Activated CD8-positive, alpha-beta memory T cell treated with anti-CD3 and anti-CD28 coated beads for 48 hours (primary cell): ENCODE measurements at regions not wholly inside any gene's neighbourhood (a gene's known extent, or its start where the extent isn't known, plus 50 kb on each side); places are given as distances from the start of the nearest gene placed in this dataset.
"Not testable (repeated sequence)": the region's sequence is repeated elsewhere in the genome, so short reads cannot be mapped to it uniquely, and the experiment has no call there.

Experiments used
- DNase-seq, 3 experiments: peaks; one replicate each; pipeline ENCODE4 v3.0.0-alpha.2; 2020; ENCODE audit warnings: low read depth in 2 of 3, low spot score in 2 of 3

DNA sequence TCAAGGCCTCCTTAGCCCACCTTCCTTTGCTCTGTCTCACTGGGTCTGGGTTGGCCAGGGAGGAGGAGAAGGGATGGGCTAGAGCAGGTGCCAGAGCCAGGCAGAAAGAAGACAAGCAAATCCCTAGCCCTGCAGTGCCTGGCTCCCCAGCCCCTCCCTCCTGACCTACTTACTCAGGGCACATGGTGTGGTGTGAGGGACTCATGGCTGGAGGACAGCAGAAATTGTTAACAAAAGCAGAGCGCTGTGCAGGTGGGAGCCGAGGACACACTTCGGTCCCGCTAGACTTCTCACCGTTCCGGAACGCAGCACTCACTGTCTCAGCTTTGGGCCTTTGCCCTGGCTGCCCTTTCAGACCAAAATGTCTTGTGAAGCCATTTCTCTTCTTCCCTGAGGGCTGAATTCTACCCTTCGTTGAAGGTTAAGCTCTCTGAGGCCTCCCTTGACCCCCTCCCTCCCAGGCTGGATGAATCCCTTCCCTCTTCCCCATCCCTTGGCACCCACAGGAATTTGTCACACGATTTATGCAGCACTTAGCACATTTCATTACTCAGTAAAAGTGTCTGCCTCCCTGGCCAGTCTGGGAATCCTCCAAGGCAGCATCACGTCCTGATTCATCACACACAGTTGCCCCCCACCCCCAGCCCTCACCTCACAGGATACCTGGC, 263.9 kb upstream of the TRPC7 start:
- no peak for DNase-seq

DNA sequence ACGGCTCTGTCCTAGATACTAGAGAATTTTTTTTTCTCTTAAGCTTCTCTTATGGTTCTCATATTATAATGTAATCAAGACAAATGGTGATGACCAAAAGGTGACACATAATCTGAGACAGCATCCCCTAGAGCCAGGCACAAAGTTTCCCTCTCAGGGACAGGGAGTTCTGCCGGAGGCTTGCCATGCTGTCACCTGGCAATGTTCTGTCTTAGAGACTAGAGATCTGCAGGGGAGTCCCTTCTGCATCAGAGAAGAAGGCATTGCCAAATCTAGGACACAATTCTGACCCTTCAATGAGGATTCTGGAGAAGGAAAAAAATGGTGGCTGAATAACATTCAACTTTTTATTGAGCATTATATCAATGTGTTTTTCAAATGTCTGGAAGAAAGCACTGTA, 261.2 kb upstream of the TRPC7 start:
- DNase-seq, result no peak

DNA sequence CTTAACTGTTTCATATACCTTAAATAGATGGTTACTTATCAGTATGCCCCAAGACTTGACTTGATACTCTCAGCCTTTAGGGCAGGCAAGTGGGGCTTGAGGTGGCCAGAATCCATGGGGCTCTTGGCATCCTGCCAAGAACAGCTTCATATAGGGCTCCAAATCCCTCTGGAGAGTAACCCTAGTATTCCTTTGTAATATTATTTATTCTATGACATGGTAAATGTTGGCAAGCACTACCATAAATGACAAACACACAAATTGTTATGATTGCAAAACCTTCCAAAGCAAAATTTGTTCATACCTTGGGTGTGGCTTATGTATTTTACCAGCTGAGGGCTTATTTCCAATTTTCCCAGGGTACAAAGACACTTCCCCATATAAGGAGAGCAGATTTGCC, 257.4 kb upstream of the TRPC7 start:
- DNase-seq, result no peak

DNA sequence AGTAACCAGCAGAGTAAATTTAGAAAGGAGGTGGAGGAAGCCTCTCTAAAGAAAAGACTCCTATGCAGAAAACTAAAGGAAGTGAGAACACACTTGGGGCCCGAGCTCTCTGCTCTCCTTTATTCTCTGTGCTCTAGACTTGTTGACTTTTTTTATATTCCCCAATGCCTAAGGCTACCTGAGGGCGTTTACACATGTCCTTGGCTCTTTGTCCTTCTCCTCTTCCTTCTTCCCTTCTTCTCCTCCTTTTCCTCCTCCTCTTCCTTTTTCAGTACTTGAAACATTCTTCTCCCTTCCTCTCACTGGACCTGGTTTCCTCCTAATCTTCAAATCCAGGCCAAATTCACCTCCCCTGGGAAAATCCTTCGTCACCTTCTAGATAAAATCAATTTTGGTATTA, 256.4 kb upstream of the TRPC7 start:
- DNase-seq, result no peak

DNA sequence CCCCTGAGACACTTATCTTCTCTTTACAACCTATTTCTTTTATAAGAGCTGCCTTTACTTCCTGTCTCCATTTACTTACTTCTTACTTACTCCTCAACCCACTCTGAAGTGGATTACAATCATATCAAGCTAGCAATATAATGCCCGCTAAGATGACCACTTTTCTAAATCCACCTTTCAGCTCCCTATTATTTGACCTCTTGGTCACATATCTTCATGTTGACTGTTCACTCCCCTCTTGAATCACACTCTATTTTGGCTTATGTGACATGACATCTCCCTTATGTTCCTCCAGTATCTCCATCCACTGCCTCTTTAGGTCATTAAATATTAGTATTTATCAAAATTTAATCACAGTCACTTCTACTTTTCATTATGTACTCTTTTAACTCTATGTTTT, 255.3 kb upstream of the TRPC7 start:
- DNase-seq, result no peak

DNA sequence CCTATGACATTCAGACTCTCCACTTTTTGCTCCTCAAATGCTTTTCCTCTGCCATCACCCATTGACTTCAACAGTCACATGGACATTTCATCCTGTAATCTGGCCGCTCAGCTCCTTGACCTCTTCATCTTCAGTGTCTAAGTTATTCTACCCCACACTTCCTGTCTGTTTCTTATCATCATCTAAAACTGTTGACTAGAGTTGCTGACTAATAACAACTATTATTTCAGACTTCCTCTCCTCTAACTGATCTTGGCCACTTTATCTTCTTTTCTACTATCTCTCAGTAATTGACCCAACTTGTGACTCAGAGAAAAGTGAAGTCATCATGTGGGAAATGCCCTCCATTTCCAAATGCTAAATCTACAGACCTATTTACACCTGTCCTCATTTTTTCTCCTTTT, 254.7 kb upstream of the TRPC7 start:
- no peak for DNase-seq

DNA sequence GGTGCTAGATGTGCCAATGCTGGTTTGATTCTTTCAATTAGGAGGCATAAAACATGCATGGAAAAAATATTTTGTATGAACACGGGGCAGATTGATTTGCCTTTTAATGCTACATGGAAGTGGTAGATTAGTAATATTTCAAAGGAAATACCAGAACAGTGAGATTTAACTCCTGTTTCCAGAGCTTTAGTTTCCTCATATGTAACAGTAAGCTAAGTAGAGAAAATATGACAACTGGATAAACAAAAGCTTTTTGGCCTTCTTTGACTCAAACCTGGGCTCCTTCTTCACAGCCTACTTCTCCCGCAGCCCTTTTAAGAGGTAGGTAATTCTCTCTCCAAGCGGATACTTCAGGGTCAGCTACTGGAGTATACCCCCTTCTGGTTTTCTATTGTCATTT, 254.2 kb upstream of the TRPC7 start:
- DNase-seq, result no peak

DNA sequence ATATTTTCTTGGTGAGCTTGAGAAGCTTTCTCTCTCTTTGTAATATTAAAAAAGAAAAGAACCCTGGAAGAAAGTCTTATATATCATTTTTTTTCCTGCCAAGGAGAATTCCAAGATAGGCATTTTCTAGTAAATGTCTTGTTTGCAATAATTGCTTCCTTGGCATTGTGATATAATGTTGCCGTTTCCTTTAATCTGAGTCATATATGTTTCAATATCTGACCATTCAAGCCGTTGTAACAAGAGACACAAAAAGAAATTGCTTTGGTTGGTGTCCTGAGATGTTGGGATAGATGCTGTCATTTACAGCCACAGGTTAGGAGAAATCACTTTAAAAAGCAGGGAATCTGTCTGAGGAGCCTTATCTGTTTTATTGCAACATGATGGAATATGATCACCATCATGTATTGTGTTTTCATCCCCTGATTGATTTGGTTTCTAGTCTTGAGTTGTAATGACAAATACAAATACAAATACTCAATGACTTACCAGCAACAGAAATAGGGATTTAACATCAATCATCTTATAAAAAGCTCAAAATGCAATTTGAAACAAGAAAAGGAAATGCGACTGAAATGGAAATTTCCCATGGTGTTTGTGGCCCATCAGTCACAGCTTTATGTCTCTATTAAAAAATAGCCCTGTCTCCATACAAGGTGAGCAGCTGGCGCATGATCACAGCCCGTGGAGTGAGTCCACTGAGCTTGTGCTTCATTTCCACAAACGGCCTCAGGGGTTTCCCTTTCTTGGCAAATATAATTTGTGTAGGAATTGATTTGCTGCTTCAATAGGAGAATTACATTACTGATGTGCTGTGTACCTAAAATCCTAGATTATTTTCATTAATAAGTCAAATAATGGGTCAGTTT, 250.1 kb upstream of the TRPC7 start:
- DNase-seq, result no peak

DNA sequence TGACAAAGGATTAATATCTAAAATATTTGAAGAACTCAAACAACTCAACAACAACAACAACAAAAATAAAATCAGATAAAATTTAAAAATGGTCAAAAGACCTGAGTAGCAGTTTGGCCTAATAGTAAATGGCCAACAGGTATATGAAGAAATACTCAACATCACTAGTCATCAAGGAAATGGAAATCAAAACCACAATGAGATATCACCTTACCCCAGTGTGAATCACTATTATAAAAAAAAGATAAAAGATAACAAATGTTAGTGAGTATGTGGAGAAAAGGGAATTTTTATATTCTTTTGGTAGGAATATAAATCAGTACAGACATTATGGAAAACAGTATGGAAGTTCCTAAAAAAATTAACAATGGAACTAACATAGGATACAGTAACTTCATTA, 247.9 kb upstream of the TRPC7 start:
- DNase-seq, result no peak

DNA sequence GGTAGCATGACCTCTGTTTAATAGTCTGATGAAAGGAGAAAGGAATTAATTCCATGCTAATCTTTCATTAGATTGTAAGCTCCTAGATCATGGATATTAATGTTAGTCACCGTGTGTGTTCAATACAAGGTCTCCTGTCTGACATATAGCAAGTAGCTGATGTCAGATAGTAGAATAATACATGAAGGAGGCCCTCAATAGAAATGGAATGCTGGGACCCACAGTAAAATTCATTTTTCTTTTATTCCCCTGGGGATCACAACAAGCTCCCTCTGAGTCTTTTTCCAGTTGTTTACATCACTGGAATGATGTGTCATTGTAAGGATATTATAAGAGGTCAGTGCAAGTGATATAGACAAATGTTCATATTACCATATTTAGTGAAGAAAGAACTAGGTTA, 240.3 kb upstream of the TRPC7 start:
- DNase-seq, result no peak

DNA sequence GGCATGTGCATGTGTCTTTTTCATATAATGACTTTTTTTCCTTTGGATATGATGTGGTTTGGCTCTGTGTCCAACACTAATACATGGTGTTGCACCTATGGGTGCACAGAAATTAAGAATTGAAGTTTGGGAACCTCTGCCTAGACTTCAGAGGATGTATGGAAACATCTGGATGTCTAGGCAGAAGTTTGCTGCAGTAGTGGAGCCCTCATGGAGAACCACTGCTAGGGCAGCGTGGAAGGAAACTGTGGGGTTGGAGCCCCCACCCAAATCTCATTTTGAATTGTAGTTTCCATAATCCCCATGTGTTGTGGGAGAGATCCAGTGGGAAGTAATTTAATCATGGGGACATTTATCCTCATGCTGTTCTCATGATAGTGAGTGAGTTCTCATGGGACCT, 235.0 kb upstream of the TRPC7 start:
- no peak for DNase-seq

DNA sequence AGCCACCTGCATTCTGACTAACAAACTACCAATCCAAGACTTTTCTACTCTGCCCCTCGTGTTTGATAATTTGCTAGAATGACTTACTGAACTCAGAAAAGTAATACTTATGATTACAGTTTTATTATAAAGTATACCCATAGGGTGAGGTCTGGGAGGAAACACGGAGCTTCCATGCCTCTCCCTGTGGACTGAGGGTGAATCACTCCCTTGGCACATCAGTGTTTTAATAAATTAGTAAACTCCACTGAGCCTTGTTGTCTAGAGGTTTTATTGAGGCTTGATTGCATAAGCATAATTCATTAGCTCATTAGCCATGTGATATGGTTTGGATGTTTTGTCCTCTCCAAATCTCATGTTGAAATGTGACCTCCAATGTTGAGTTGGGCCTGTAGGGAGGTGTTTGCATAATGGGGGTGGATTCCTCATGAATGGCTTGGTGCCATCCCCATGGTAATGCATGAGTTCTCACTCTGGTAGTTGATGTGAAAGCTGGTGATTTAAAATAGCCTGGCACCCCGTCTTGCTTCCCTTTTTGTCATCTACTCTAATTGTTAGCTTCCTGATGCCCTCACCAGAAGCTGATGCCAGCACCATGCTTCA, 233.6 kb upstream of the TRPC7 start:
- no peak for DNase-seq

DNA sequence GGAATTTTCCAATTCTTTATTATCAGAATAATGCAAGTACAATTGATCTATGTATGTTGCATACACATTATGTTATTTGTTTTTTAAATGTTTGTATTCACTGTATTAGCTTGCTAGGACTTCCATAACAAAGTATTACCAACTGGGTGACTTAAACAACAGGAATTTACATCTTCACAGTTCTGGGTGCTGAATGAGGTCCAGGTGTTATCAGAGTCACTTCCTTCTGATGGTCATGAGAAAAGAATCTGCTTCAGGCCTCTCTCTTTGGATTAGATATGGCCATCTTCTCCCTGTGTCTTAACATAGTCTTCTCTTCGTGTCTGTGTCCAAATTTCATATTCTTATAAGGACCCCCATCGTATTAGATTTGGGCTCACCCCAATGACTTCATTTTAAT, 229.1 kb upstream of the TRPC7 start:
- no peak for DNase-seq

DNA sequence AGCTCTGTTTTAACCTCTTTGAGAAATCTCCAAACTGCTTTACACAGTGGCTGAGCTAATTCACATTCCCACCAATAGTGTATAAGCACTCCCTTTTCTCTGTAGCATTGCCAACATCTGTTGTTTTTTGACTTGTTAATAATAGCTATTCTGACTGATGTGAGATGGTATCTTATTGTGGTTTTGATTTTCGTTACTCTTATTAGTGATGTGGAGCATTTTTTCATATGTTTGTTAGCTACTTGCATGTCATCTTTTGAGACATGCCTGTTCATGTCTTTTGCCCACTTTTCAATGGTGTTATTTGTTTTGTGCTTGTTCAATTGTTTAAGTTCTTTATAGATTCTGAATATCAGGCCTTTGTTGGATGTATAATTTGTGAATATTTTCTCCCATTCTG, 225.2 kb upstream of the TRPC7 start:
- no peak for DNase-seq

DNA sequence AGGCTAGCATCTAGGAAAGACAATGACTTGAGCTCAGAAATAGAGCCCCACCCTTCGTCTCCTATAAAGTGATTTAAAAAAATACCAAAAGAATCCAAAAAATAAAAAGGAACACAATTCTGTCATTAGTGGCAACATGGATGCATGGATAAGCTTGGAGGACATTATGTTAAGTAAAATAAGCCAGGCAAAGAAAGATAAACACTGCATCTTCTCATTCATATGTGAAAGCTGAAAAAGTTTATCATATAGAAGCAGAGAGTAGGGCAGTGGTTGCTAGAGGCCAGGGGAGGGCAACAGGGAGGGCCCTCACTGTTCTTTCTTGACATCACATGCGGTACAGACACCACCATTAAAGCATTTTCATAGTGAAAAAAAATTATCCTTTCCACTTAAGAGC, 220.9 kb upstream of the TRPC7 start:
- no peak for DNase-seq

DNA sequence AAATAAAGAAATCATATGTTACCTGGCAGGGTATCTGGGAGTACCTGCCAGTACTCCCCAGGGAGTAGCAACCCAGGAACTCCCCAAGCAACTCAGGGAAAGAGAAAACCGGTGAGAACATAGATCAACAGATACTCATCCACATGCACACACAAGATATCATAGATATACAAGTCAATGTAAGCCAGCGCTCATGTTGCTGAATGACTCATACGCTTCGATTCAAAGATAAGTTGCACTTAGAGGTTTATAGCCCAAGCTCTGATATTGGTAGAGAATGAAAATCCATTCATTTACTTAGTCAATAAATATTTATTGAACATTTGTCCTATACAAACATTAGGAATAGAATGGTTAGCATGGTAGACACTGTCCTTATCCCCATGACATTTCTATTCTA, 219.1 kb upstream of the TRPC7 start:
- no peak for DNase-seq

DNA sequence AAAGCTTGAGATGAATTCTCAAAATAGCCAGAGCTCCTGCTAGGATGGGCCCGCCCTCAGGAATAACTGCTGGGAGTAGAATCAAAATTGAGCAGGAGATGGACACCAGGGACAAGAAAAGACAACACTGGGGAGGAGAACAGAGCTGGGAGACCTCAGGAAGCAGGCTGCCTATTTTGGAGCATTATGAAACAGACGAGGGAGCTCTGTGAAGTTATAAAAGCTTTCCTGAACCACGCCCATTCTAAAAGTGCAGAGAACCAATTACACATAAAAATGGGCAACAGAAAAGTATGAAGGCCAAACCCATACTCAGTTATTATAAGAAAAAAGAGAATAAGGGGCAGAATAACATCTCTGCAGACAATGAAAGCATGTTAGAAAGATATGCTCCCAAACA, 213.9 kb upstream of the TRPC7 start:
- no peak for DNase-seq

DNA sequence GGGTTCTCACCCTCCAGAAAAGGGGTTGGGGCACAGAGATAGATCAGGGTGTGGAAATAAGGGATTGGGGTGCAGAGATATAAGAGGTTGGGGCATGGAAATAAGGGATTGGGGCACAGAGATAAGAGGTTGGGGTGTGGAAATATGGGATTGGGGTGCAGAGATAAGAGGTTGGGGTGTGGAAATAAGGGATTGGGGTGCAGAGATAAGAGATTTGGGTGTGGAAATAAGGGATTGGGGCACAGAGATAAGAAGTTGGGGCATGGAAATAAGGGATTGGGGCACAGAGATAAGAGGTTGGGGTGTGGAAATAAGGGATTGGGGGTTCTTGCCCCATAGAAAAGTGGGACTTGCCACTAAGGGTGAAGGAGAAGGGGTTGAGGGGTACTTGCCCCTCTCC, 204.5 kb upstream of the TRPC7 start:
- DNase-seq, result not testable (repeated sequence)

DNA sequence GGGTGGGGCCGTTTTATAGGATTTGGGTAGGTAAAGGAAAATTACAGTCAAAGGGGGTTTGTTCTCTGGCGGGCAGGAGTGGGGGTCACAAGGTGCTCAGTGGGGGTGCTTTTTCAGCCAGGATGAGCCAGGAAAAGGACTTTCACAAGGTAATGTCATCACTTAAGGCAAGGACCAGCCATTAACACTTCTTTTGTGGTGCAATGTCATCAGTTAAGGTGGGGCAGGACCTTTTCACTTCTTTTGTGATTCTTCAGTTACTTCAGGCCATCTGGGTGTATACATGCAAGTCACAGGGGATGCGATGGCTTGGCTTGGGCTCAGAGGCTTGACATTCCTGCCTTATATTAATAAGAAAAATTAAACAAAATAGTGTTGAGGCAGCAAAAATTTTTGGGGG, 200.1 kb upstream of the TRPC7 start:
- DNase-seq, result not testable (repeated sequence)

DNA sequence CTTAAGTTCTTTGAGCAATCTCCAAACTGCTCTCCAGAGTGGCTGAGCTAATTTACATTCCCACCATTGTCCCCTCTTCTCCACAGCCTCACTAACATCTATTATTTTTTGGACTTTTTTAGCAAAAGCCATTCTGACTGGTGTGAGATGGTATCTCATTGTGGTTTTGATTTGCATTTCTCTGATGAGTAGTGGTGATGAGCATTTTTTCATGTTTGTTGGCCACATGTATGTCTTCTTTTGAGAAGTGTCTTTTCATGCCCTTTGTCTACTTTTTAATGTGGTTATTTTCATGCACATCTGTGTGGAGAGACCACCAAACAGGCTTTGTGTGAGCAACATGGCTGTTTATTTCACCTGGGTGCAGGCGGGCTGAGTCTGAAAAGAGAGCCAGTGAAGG, 199.7 kb upstream of the TRPC7 start:
- not testable (repeated sequence) for DNase-seq

DNA sequence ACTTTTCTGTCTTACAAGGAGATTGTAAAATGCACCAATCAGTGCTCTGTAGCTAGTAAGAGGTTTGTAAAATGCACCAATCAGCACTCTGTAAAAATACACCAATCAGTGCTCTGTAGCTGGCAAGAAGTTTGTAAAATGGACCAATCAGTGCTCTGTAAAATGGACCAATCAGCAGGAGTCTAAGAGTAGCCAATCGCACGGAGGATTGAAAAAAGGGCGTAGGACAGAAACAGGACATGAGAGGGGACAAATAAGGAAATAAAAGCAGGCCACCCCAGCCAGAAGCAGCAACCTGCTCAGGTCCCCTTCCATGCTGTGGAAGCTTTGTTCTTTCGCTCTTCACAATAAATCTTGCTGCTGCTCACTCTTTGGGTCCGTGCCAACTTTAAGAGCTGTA, 199.1 kb upstream of the TRPC7 start:
- DNase-seq, result not testable (repeated sequence)

DNA sequence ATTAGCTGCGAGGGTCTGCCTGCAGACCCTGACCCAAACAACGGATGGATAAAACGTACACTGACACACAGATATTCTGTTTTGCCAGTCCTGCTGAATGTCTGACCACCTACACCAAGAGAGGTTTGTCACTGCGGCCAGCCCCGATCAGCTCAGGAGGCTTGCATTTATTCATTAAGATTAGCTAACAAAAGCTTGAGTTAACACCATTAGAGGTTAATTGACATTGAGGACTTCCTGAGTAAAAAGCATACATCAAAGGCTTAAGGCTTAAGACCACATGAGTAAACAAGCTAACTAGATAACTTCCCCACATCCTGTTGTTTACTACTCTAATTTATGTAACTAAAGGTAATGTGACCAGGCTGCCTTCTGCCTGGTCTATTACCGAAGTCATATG, 198.1 kb upstream of the TRPC7 start:
- DNase-seq, result no peak
